Neuronal stem cell (in vitro differentiated cells): ENCODE measurements at regions not wholly inside any gene's neighbourhood (a gene's known extent, or its start where the extent isn't known, plus 50 kb on each side); places are given as distances from the start of the nearest gene placed in this dataset.

Experiments
- DNase-seq: peaks from one replicate; pipeline ENCODE4 v3.0.0-alpha.2; 2013; ENCODE audit warnings: low spot score
- H2AFZ ChIP-seq: one replicate; pipeline ENCODE4 v1.6.1; 2013; ENCODE audit warnings: mild to moderate bottlenecking, low read length, inconsistent platforms
- H2AK5ac ChIP-seq: 2 replicates; pipeline ENCODE4 v1.6.1; 2013; ENCODE audit warnings: low read depth, mild to moderate bottlenecking, inconsistent platforms, low read length, moderate library complexity, mixed read lengths
- H2BK120ac ChIP-seq: 2 replicates; pipeline ENCODE4 v1.6.1; 2013; ENCODE audit warnings: low read depth, mild to moderate bottlenecking, inconsistent platforms, low read length, moderate library complexity, mixed read lengths
- H2BK12ac ChIP-seq: one replicate; pipeline ENCODE4 v1.6.1; 2013; ENCODE audit warnings: low read length, inconsistent platforms
- H2BK15ac ChIP-seq: 2 replicates; pipeline ENCODE4 v1.6.1; 2013; ENCODE audit warnings: mild to moderate bottlenecking, low read length, inconsistent platforms, mixed read lengths
- H2BK5ac ChIP-seq: one replicate; pipeline ENCODE4 v1.6.1; 2013; ENCODE audit warnings: inconsistent platforms, mild to moderate bottlenecking, low read length, moderate library complexity
- H3K14ac ChIP-seq: one replicate; pipeline ENCODE4 v1.6.1; 2013; ENCODE audit warnings: low read length, inconsistent platforms
- H3K18ac ChIP-seq: 2 replicates; pipeline ENCODE4 v1.6.1; 2013; ENCODE audit warnings: low read length, inconsistent platforms
- H3K23ac ChIP-seq: 2 replicates; pipeline ENCODE4 v1.6.1; 2013; ENCODE audit warnings: low read depth, mild to moderate bottlenecking, mixed read lengths, low read length, inconsistent platforms; ENCODE audit not compliant: poor library complexity
- H3K27ac ChIP-seq: replicated peaks from 3 replicates; pipeline ENCODE4 v1.5.1; 2013; ENCODE audit warnings: low read length, inconsistent platforms
- H3K27me3 ChIP-seq, 3 experiments: 2 replicates each; pipeline ENCODE4 v1.6.1; 2013; ENCODE audit warnings: low read length in 3 of 3, mild to moderate bottlenecking in 2 of 3, inconsistent platforms in 1 of 3, low read depth in 1 of 3, mixed read lengths in 1 of 3, moderate library complexity in 1 of 3; ENCODE audit not compliant: control insufficient read depth in 3 of 3, insufficient read depth in 3 of 3
- H3K36me3 ChIP-seq, 2 donors: replicated peaks in 1 of 2; 2 replicates each; pipeline ENCODE4 v1.6.1; 2013; ENCODE audit warnings: low read length in 2 of 2; ENCODE audit not compliant: control insufficient read depth in 2 of 2, insufficient read depth in 2 of 2
- H3K4ac ChIP-seq: 2 replicates; pipeline ENCODE4 v1.6.1; 2013; ENCODE audit warnings: inconsistent platforms, mild to moderate bottlenecking, low read length, moderate library complexity
- H3K4me1 ChIP-seq, 2 donors: 1 replicate in 1 of 2; 2 replicates in 1 of 2; pipeline ENCODE4 v1.6.1; 2013; ENCODE audit warnings: low read length in 2 of 2, low read depth in 1 of 2; ENCODE audit not compliant: control insufficient read depth in 2 of 2, insufficient read depth in 1 of 2
- H3K4me2 ChIP-seq: one replicate; pipeline ENCODE4 v1.6.1; 2013; ENCODE audit warnings: mild to moderate bottlenecking, low read length, inconsistent platforms; ENCODE audit not compliant: insufficient read depth, poor library complexity, severe bottlenecking
- H3K4me3 ChIP-seq, 2 donors: 2 replicates each; pipeline ENCODE4 v1.5.1; 2013; ENCODE audit warnings: low read length in 2 of 2, mild to moderate bottlenecking in 2 of 2, inconsistent platforms in 1 of 2, moderate library complexity in 1 of 2
- H3K79me1 ChIP-seq: one replicate; pipeline ENCODE4 v1.6.1; 2013; ENCODE audit warnings: low read depth, mild to moderate bottlenecking, inconsistent platforms, low read length, moderate library complexity
- H3K9ac ChIP-seq: one replicate; pipeline ENCODE4 v1.6.1; 2013; ENCODE audit warnings: mild to moderate bottlenecking, low read depth, low read length, inconsistent platforms; ENCODE audit not compliant: poor library complexity
- H3K9me3 ChIP-seq, 2 donors: replicated peaks in 1 of 2; 2 replicates each; pipeline versions ENCODE3 to v1.6.1; 2013; ENCODE audit warnings: low read length in 2 of 2, mild to moderate bottlenecking in 2 of 2, inconsistent platforms in 1 of 2, low read depth in 1 of 2, mixed read lengths in 1 of 2, moderate library complexity in 1 of 2; ENCODE audit not compliant: control insufficient read depth in 2 of 2, insufficient read depth in 1 of 2
- H4K8ac ChIP-seq: one replicate; pipeline ENCODE4 v1.6.1; 2013; ENCODE audit warnings: low read depth, mild to moderate bottlenecking, inconsistent platforms, low read length, moderate library complexity
- H4K91ac ChIP-seq: one replicate; pipeline ENCODE4 v1.6.1; 2013; ENCODE audit warnings: low read length, low read depth, mild to moderate bottlenecking, inconsistent platforms; ENCODE audit not compliant: poor library complexity
- WGBS, 2 donors: extraction: QIAGEN DNeasy Blood & Tissue Kit; methylation state at CpG; one replicate each; pipeline ENCODE4 v1.1.7; 2013; ENCODE audit warnings: missing lambda C conversion rate in 2 of 2, mixed read lengths in 1 of 2; ENCODE audit not compliant: insufficient read length in 2 of 2, insufficient replicate concordance in 1 of 2; ENCODE audit errors: extremely low coverage in 2 of 2; 5-methylcytosine and 5-hydroxymethylcytosine counted together

DNA sequence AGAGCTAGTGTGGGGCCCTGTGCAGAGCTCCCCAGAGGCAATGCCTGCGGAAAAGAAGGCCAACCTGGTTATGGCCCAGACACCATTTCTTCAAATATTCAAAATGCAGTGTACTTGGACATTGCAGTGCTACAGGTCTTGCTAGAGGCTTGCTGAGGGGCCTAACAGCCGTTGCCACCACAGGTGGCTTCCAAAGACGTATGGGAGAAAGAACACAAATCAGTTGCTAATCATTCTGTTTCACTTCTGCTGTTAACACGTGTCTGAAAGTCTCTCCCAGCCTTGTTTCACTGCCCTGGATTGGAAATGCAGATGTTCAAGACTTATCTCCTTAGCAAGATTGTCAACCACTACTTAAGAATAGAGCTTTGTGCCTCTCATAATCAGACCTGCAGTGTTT, 925.9 kb downstream of the GALC start:
- no peak overlapping the region for H2BK15ac ChIP-seq
- no peak overlapping the region for H3K9ac ChIP-seq
- no peaks in the 10 kb centered on the region for H3K79me1 ChIP-seq
- no peak overlapping the region for H4K8ac ChIP-seq
- no peak overlapping the region for H3K4ac ChIP-seq
- H2BK5ac ChIP-seq = no peak overlapping the region
- H3K23ac ChIP-seq = no peak overlapping the region
- H3K36me3 ChIP-seq = no peaks in the 10 kb centered on the region
- no peak overlapping the region for H2BK12ac ChIP-seq
- H4K91ac ChIP-seq = no peak overlapping the region
- no peak overlapping the region for H2AFZ ChIP-seq
- no peak overlapping the region for H2BK120ac ChIP-seq
- no peak overlapping the region for H3K18ac ChIP-seq
- H3K4me3 ChIP-seq = no peak overlapping the region
- no peak for DNase-seq
- H3K4me2 ChIP-seq = no peak overlapping the region
- no peak overlapping the region for H3K14ac ChIP-seq
- no peak overlapping the region for H2AK5ac ChIP-seq
- H3K4me1 ChIP-seq = no peaks in the 10 kb centered on the region
- no peaks in the 10 kb centered on the region for H3K27me3 ChIP-seq
- H3K9me3 ChIP-seq = no peaks in the 10 kb centered on the region
- H3K27ac ChIP-seq = no peak overlapping the region
- WGBS, 2 donors = no CpG with 5 or more reads among the region's 4 CpGs

DNA sequence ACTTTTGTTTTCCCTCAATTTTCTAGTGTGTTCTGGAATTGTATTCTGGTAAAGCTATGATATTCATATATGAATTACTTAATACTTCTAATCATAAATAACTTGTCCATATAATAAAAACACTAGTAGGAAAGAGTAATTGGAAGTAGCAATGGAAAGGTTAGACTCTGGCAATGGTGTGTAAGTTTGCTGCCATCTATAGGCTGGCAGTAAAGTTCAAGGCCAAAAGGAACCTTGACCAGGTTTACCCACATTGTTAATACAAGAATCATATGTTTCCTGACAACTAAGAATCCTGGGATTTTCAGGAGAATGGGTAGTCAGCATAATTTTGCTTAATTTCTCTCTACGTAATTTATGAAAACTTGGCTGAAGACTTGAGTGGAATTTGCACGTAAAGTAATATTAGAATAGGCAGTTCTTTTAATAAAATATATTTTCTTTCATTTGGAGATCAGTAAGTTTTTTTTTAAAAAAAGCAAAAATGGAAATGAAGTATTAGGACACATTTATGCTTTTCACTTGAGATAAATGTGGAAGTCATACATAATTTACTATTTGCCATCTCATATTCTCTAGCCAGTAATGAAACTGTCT, 926.7 kb downstream of the GALC start:
- Histone ChIP-seq H4K91ac (no peak overlapping the region), H3K27ac (no peak overlapping the region), H3K23ac (no peak overlapping the region), H2BK15ac (no peak overlapping the region), H3K79me1 (no peaks in the 10 kb centered on the region), H3K14ac (no peak overlapping the region), H2BK5ac (no peak overlapping the region), H3K4me1 (no peaks in the 10 kb centered on the region), H4K8ac (no peak overlapping the region), H2BK12ac (no peak overlapping the region), H3K4me3 (no peak overlapping the region), H3K9me3 (no peaks in the 10 kb centered on the region), H3K36me3 (no peaks in the 10 kb centered on the region), H2AFZ (no peak overlapping the region), H2AK5ac (no peak overlapping the region), H3K4ac (no peak overlapping the region), H3K27me3 (no peaks in the 10 kb centered on the region), H3K4me2 (no peak overlapping the region), H3K9ac (no peak overlapping the region), H3K18ac (no peak overlapping the region), H2BK120ac (no peak overlapping the region)
- WGBS, 2 donors = no CpG with 5 or more reads among the region's 2 CpGs
- no peak for DNase-seq

DNA sequence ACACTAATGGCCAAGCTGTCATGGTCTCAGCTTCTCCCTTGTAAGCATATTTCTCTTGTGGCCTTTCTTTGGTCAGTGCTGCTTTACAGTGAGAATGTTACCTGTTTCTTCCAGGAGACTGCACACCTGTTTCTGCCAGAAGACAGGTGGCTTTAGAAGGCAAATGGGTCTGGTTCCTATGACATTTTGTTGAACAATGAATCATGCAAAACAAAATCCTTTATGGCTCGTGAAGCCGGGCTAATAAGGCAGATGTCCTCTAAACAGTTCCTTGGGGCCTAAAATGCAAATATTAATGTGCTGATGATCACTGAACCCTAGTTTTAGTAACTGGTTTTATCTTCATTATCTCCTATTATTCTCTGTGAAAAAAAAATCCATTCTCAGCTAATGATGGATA, 927.6 kb downstream of the GALC start:
- WGBS, 2 donors = no CpG with 5 or more reads among the region's 2 CpGs
- Histone ChIP-seq H3K9ac (no peak overlapping the region), H3K4ac (no peak overlapping the region)

DNA sequence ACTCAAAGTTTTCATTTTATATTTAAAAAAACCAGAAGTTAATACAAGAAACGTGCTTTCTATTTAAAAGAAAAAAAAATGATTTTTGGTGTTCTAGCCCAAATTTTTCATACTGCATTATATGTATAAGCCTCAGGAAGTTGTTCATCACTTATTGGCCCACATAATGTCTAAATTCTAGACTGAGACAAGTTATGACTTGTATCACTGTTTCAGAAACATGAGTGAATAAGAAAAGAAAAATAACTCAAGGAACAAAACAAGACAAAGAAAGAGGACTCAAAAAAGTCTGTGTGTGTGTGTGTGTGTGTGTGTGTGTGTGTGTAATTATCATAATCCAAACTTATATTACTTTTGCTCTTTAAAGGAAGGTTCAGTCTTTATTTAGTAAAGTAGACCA, 929.8 kb downstream of the GALC start:
- Histone ChIP-seq H3K14ac (no peak overlapping the region), H3K23ac (no peak overlapping the region), H3K36me3 (no peaks in the 10 kb centered on the region), H4K91ac (no peak overlapping the region), H3K9ac (no peak overlapping the region), H2AK5ac (no peak overlapping the region), H3K27me3 (no peaks in the 10 kb centered on the region), H2BK120ac (no peak overlapping the region), H2AFZ (no peak overlapping the region), H4K8ac (no peak overlapping the region), H3K18ac (no peak overlapping the region), H3K4me3 (no peak overlapping the region), H2BK12ac (no peak overlapping the region), H2BK5ac (no peak overlapping the region), H3K4me2 (no peak overlapping the region), H3K27ac (no peak overlapping the region), H3K4ac (no peak overlapping the region), H2BK15ac (no peak overlapping the region), H3K4me1 (no peaks in the 10 kb centered on the region), H3K79me1 (no peaks in the 10 kb centered on the region), H3K9me3 (no peaks in the 10 kb centered on the region)
- DNase-seq = no peak
- WGBS, 2 donors = no CpG with 5 or more reads among the region's 1 CpG

More for the DNA sequence above, 927.6 kb downstream of the GALC start:
- Histone ChIP-seq H3K14ac (no peak overlapping the region), H3K4me1 (no peaks in the 10 kb centered on the region), H2AK5ac (no peak overlapping the region), H2BK120ac (no peak overlapping the region), H4K8ac (no peak overlapping the region), H3K23ac (no peak overlapping the region), H3K9me3 (no peaks in the 10 kb centered on the region), H2AFZ (no peak overlapping the region), H3K4me2 (no peak overlapping the region), H3K27me3 (no peaks in the 10 kb centered on the region), H3K27ac (no peak overlapping the region), H4K91ac (no peak overlapping the region), H3K4me3 (no peak overlapping the region), H3K36me3 (no peaks in the 10 kb centered on the region), H2BK12ac (no peak overlapping the region), H3K79me1 (no peaks in the 10 kb centered on the region), H2BK5ac (no peak overlapping the region), H2BK15ac (no peak overlapping the region), H3K18ac (no peak overlapping the region)
- no peak for DNase-seq
